Neural progenitor cell (in vitro differentiated cells): ENCODE measurements at regions not wholly inside any gene's neighbourhood (a gene's known extent, or its start where the extent isn't known, plus 50 kb on each side); places are given as distances from the start of the nearest gene placed in this dataset.

Experiments used
- DNase-seq: peaks from one replicate; pipeline ENCODE4 v3.0.0-alpha.2; 2016; ENCODE audit warnings: low spot score
- H2AFZ ChIP-seq: fragments of 200-600 bp; sonication (generic); replicated peaks from 2 replicates; pipeline ENCODE4 v1.6.1; 2016; ENCODE audit warnings: antibody characterized with exemption
- H3F3A ChIP-seq: fragments of 200-600 bp; sonication (generic); 2 replicates; pipeline ENCODE4 v1.6.1; 2016; ENCODE audit warnings: antibody characterized with exemption, low read depth
- H3K27ac ChIP-seq: fragments of 200-600 bp; sonication (generic); 2 replicates; pipeline ENCODE4 v1.5.1; 2016; ENCODE audit warnings: mild to moderate bottlenecking
- H3K27me3 ChIP-seq: fragments of 200-600 bp; sonication (generic); 2 replicates; pipeline ENCODE4 v1.6.1; 2016; ENCODE audit warnings: mild to moderate bottlenecking, moderate library complexity
- H3K36me3 ChIP-seq: fragments of 200-600 bp; sonication (generic); 2 replicates; pipeline ENCODE4 v1.5.1; 2016
- H3K4me1 ChIP-seq: fragments of 200-600 bp; sonication (generic); 2 replicates; pipeline ENCODE4 v1.6.1; 2016; ENCODE audit warnings: mixed run types
- H3K4me2 ChIP-seq: fragments of 200-600 bp; sonication (generic); 2 replicates; pipeline ENCODE4 v1.6.1; 2016
- H3K4me3 ChIP-seq: fragments of 200-600 bp; sonication (generic); 2 replicates; pipeline ENCODE4 v1.5.1; 2016
- H3K79me2 ChIP-seq: fragments of 200-600 bp; sonication (generic); 2 replicates; pipeline ENCODE4 v1.6.1; 2016; ENCODE audit warnings: low read depth
- H3K9ac ChIP-seq: fragments of 200-600 bp; sonication (generic); 2 replicates; pipeline ENCODE4 v1.6.1; 2016
- H3K9me3 ChIP-seq: fragments of 200-600 bp; sonication (generic); 2 replicates; pipeline ENCODE4 v1.5.1; 2016; ENCODE audit warnings: low read depth
- H4K20me1 ChIP-seq: fragments of 200-600 bp; sonication (generic); 2 replicates; pipeline ENCODE4 v1.6.1; 2016; ENCODE audit warnings: low read depth
- H3K27ac Mint-ChIP-seq: 3 replicates; pipeline ENCODE4 v1.8.0; 2021; ENCODE audit warnings: mixed read lengths
- H3K27me3 Mint-ChIP-seq: 2 replicates; pipeline ENCODE4 v1.8.0; 2022; ENCODE audit warnings: low read depth, mild to moderate bottlenecking, inconsistent platforms, moderate library complexity, mixed read lengths; ENCODE audit not compliant: insufficient read depth
- H3K36me3 Mint-ChIP-seq: 3 replicates; pipeline ENCODE4 v1.8.0; 2021; ENCODE audit warnings: mixed read lengths
- H3K4me1 Mint-ChIP-seq: 3 replicates; pipeline ENCODE4 v1.8.0; 2021; ENCODE audit warnings: mixed read lengths
- H3K4me3 Mint-ChIP-seq: 3 replicates; pipeline ENCODE4 v1.8.0; 2021; ENCODE audit warnings: mild to moderate bottlenecking, moderate library complexity, mixed read lengths
- H3K9me3 Mint-ChIP-seq: 3 replicates; pipeline ENCODE4 v1.8.0; 2020; ENCODE audit warnings: mixed read lengths
- CTCF ChIP-seq: fragments of 200-600 bp; sonication (generic); IDR thresholded peaks from 2 replicates; pipeline ENCODE4 v1.5.1; 2017; ENCODE audit warnings: antibody characterized with exemption, mild to moderate bottlenecking
- EZH2 ChIP-seq: fragments of 200-600 bp; sonication (generic); IDR thresholded peaks from 2 replicates; pipeline ENCODE4 v1.6.1; 2017; ENCODE audit warnings: antibody characterized with exemption, mild to moderate bottlenecking, moderate library complexity
- EZH2phosphoT487 ChIP-seq: fragments of 200-600 bp; sonication (generic); IDR thresholded peaks from 2 replicates; pipeline ENCODE4 v1.6.1; 2017; ENCODE audit warnings: antibody characterized with exemption

GRCh38 chr4:18406264-18406663 lies 384.7 kb upstream of the LCORL start:
- Histone ChIP-seq H3K27me3 (no peaks in the 10 kb centered on the region), H3K9ac (no peak overlapping the region), H3F3A (no peaks in the 10 kb centered on the region), H3K79me2 (no peaks in the 10 kb centered on the region), H4K20me1 (no peaks in the 10 kb centered on the region), H3K4me2 (no peak overlapping the region), H3K4me1 (no peaks in the 10 kb centered on the region), H3K27ac (no peak overlapping the region), H3K9me3 (no peaks in the 10 kb centered on the region), H3K4me3 (no peak overlapping the region), H2AFZ (no peak overlapping the region), H3K36me3 (no peaks in the 10 kb centered on the region)
- Mint-ChIP-seq H3K4me1 (no peaks in the 10 kb centered on the region), H3K9me3 (no peaks in the 10 kb centered on the region), H3K27me3 (no peaks in the 10 kb centered on the region), H3K36me3 (no peaks in the 10 kb centered on the region), H3K4me3 (no peak overlapping the region), H3K27ac (no peak overlapping the region)
- TF ChIP-seq EZH2 (no peak), EZH2phosphoT487 (no peak), CTCF (no peak)
- no peak for DNase-seq

GRCh38 chr4:18405054-18405453 lies 383.5 kb upstream of the LCORL start:
- no peak overlapping the region for H2AFZ ChIP-seq
- H3K4me1 Mint-ChIP-seq, result no peaks in the 10 kb centered on the region
- no peaks in the 10 kb centered on the region for H3K9me3 Mint-ChIP-seq
- no peaks in the 10 kb centered on the region for H4K20me1 ChIP-seq
- no peaks in the 10 kb centered on the region for H3K27me3 ChIP-seq
- H3K9me3 ChIP-seq, result no peaks in the 10 kb centered on the region
- H3K27me3 Mint-ChIP-seq, result no peaks in the 10 kb centered on the region
- no peak overlapping the region for H3K27ac Mint-ChIP-seq
- H3K4me3 ChIP-seq, result no peak overlapping the region
- H3K36me3 Mint-ChIP-seq, result no peaks in the 10 kb centered on the region
- H3K4me3 Mint-ChIP-seq, result no peak overlapping the region
- no peak overlapping the region for H3K4me2 ChIP-seq
- no peaks in the 10 kb centered on the region for H3F3A ChIP-seq
- no peaks in the 10 kb centered on the region for H3K79me2 ChIP-seq
- H3K4me1 ChIP-seq, result no peaks in the 10 kb centered on the region
- no peak for DNase-seq
- H3K27ac ChIP-seq, result no peak overlapping the region
- H3K9ac ChIP-seq, result no peak overlapping the region
- H3K36me3 ChIP-seq, result no peaks in the 10 kb centered on the region
- TF ChIP-seq EZH2, result no peak
- TF ChIP-seq CTCF, result no peak
- no peak for TF ChIP-seq EZH2phosphoT487

GRCh38 chr4:18404642-18405041 lies 383.1 kb upstream of the LCORL start:
- no peaks in the 10 kb centered on the region for H3K79me2 ChIP-seq
- H3K9me3 ChIP-seq, result no peaks in the 10 kb centered on the region
- H3K36me3 Mint-ChIP-seq, result no peaks in the 10 kb centered on the region
- H3K4me2 ChIP-seq, result no peak overlapping the region
- no peaks in the 10 kb centered on the region for H3K4me1 ChIP-seq
- DNase-seq, result no peak
- no peak overlapping the region for H3K4me3 Mint-ChIP-seq
- no peaks in the 10 kb centered on the region for H3K4me1 Mint-ChIP-seq
- no peak overlapping the region for H3K27ac ChIP-seq
- no peak overlapping the region for H3K4me3 ChIP-seq
- no peak overlapping the region for H3K9ac ChIP-seq
- H4K20me1 ChIP-seq, result no peaks in the 10 kb centered on the region
- peak overlapping the region; percentile 9 for H3K27ac Mint-ChIP-seq
- TF ChIP-seq CTCF, result no peak
- H3K9me3 Mint-ChIP-seq, result no peaks in the 10 kb centered on the region
- H2AFZ ChIP-seq, result no peak overlapping the region
- H3K27me3 Mint-ChIP-seq, result no peaks in the 10 kb centered on the region
- H3K36me3 ChIP-seq, result no peaks in the 10 kb centered on the region
- H3F3A ChIP-seq, result no peaks in the 10 kb centered on the region
- H3K27me3 ChIP-seq, result no peaks in the 10 kb centered on the region

GRCh38 chr4:18403327-18403726 lies 381.8 kb upstream of the LCORL start:
- Mint-ChIP-seq H3K9me3 (no peaks in the 10 kb centered on the region), H3K4me3 (no peak overlapping the region), H3K36me3 (no peaks in the 10 kb centered on the region), H3K27ac (no peak overlapping the region), H3K4me1 (peaks cover 10% of the 10 kb centered on the region), H3K27me3 (no peaks in the 10 kb centered on the region)
- Histone ChIP-seq H3K9ac (no peak overlapping the region), H3K4me3 (no peak overlapping the region), H3K9me3 (no peaks in the 10 kb centered on the region), H3K79me2 (no peaks in the 10 kb centered on the region), H3K27ac (no peak overlapping the region), H3K27me3 (no peaks in the 10 kb centered on the region), H2AFZ (no peak overlapping the region), H3K4me2 (no peak overlapping the region), H3K4me1 (peaks cover 8% of the 10 kb centered on the region), H4K20me1 (no peaks in the 10 kb centered on the region), H3F3A (peaks cover 1% of the 10 kb centered on the region), H3K36me3 (no peaks in the 10 kb centered on the region)
- TF ChIP-seq CTCF (no peak), EZH2phosphoT487 (no peak), EZH2 (no peak)
- DNase-seq, result no peak
